GM18505 (cell line): ENCODE measurements at regions not wholly inside any gene's neighbourhood (a gene's known extent, or its start where the extent isn't known, plus 50 kb on each side); places are given as distances from the start of the nearest gene placed in this dataset.
A peak's percentile ranks its signal among the peaks of the same experiment; 100 is the strongest.

Source experiments
- ATAC-seq: cut with Tn5 transposase; IDR thresholded peaks from one replicate; pipeline ENCODE4 v1.9.1; 2021; ENCODE audit not compliant: unreplicated experiment
- POLR2A ChIP-seq: IDR thresholded peaks from 4 replicates; pipeline ENCODE4 v1.6.1; 2011; ENCODE audit warnings: borderline replicate concordance; ENCODE audit not compliant: insufficient read depth, insufficient read length; ENCODE audit errors: extremely low read depth

GRCh38 chr6:124877468-124877867 is 84.8 kb upstream of the RNF217 start:
- no peak for TF ChIP-seq POLR2A
- no peak for ATAC-seq

DNA sequence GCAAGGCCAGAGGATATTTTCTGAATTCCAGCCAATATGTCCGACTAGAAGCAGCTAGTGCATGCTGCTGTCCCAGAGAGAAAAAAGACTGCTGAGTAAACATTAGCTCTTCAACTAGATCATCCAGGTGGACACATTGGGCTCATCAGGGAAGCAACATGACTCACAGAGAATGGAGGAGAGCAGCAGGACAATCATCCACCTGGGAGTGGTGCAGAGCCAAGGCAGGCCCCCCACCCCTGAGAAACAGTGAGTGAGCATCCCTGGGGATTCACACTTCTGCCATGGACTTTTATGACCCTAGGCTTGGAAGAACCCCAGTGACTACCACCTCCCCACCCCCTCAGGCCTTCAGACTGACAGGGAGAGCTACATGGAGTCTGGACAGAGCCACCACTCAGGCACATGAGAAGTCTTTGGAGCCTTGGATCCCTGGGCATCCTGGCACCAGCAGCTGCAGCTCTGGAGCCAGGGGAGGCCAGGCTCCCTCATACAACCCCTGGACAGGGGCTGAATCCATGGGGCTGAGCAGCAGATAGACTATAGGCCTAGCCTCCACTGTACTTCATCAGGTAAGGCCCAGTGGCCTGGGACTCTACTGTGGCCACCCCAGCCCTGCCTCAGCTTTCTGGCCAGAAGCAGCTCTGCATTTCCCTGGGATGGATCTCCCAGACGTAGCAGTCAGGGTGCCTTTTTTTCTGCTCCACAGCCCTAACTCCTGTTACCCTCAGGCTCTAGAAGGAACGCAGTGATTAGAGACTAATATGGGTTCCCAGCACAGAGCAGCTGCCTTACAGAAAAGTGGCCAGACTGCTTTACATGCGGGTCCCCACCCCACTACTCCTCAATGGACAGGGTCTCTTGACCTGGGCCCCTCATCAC is 82.9 kb upstream of the RNF217 start:
- ATAC-seq = no peak
- TF ChIP-seq POLR2A = no peak

DNA sequence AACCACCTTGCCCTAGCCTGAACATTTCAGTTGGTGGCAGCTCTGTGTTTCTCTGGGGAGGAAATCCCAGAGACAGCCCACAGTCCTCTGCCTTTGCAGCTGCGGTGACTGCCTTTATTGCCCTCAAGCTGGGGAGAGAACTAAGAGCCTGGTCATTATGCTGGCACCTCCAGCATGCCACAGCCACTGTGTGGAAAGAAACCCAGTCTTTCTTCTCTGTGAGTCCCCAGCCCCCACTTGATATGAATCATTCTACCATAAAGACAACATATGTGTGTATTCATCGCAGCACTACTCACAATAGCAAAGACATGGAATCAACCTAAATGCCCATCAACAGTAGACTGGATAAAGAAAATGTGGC is 82.3 kb upstream of the RNF217 start:
- no peak for ATAC-seq
- TF ChIP-seq POLR2A = no peak

DNA sequence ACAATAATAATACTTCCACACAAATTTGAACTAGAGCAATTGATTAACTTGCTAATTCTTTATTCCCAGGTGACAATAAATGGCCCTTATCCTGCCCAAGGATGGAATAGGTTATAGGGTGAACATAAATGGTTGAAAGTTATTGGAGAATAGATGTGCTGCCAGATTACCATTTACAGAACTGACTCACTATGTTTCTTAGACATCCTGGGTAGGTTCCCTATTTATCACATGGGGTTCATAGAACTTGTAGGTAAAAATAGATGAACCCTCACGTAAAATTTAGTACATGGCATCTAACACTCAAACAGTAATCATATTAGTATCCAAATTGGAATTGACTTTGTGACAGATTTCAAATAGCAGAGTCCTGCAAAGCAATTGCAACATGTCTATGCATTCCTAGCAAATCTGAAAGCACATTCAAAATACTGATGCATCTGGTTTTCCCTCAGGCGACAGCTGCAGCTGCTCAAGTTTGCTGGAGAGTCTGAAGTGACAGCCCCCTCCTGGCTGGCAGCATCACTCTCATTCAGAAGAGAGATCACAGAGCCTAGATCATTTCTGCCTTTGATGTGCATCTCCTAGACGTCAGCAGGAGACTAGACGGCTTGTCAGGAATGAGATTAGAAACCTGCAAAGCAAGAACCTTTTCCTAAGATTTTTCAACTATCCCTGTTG is 80.2 kb upstream of the RNF217 start:
- no peak for TF ChIP-seq POLR2A
- ATAC-seq = no peak

- no peak for TF ChIP-seq POLR2A
- ATAC-seq = no peak
These were observed 79.5 kb upstream of the RNF217 start for GRCh38 chr6:124882579-124883393.

DNA sequence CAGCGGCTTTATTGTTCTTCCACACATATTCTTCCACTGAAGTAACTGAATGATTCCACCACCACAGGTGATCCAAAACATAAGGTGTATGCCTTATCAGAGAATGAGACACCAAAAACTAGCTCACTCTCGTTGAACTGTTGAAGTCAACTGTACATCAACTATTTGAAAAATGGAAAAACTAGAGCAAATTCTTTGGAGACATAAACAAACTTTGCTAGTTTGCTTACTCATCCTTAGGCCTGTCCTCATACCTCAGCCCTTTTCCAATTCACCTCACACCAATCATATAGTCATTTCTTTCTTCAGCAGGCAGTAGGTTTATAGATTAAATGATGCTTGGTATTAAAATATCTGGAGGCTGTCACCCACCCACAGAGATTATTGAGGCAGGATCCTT is 77.1 kb upstream of the RNF217 start:
- TF ChIP-seq POLR2A = no peak
- no peak for ATAC-seq

- ATAC-seq = peak; percentile 24
- TF ChIP-seq POLR2A = no peak
These were observed 74.2 kb upstream of the RNF217 start for GRCh38 chr6:124887872-124888580.

GRCh38 chr6:124888581-124889371 is 73.5 kb upstream of the RNF217 start:
- TF ChIP-seq POLR2A = no peak
- ATAC-seq = peak; percentile 65

- TF ChIP-seq POLR2A = no peak
- no peak for ATAC-seq
These were observed 61.2 kb upstream of the RNF217 start for GRCh38 chr6:124901084-124901483.

DNA sequence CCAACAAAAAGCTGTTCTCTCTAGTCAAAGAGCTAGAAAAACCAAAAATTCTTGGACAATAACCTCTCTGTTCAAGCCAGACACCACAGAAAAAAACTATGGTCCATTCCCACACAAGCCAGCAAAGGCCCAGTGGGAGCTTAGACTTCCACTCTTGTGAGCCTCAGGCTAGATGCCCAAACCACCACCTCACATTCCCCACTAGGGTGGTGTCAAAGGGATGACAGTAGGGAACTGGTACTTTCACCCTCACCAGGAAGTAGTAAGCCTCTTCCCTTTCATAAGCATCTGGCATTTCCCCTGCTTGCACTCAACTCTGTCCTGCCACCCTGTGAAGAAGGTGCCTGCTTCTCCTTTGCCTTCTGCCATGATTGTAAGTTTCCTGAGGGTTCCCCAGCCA is 58.4 kb upstream of the RNF217 start:
- no peak for TF ChIP-seq POLR2A
- ATAC-seq = no peak

DNA sequence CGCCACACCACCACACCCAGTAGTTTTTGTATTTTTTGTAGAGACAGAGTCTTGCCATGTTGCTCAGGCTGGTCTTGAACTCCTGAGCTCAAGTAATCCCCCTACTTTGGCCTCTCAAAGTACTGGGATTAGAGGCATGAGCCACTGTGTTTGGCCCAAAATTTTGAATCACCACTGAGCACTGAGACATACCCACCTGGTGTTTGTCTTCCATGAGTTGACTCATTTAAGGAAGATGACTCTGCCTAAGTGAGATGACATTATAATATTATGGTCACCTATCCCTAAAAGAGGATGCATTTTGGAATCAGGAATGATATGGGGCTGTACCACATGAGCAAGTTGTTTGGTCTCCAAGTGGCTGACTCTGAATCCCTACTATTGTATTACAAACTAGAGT is 54.6 kb upstream of the RNF217 start:
- TF ChIP-seq POLR2A = no peak
- ATAC-seq = no peak
